COLO829 (cell line): ENCODE measurements at regions not wholly inside any gene's neighbourhood (a gene's known extent, or its start where the extent isn't known, plus 50 kb on each side); places are given as distances from the start of the nearest gene placed in this dataset.

Experiments used
- DNase-seq: peaks from one replicate; pipeline ENCODE4 v3.0.0; 2012; ENCODE audit warnings: low spot score

- no peak for DNase-seq
These were observed 161.7 kb downstream of the PLPP3 start for GRCh38 chr1:56417646-56418045.

- DNase-seq = peak; percentile 17
These were observed 162.9 kb downstream of the PLPP3 start for GRCh38 chr1:56416495-56416894.

- no peak for DNase-seq
These were observed 163.6 kb downstream of the PLPP3 start for GRCh38 chr1:56415720-56416119.

DNA sequence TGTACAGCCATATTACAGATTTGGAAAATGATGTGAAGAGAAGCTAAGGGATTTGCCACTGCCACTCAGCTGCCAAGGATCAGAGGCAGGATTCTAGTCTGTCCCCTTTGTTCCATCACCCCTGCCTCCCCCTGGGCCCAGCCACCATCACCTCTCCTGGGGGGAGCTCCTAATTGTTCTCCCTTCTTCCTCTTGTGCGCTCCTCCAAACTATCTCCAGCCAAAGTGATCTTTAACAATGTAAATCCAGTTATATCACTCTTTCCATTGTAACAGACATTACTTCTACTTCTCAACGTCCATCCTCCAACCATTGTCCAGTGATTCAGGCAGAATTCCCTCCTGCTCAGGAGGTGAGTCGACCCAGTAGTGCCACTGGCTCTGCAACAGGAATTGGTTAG is 164.1 kb downstream of the PLPP3 start:
- no peak for DNase-seq

DNA sequence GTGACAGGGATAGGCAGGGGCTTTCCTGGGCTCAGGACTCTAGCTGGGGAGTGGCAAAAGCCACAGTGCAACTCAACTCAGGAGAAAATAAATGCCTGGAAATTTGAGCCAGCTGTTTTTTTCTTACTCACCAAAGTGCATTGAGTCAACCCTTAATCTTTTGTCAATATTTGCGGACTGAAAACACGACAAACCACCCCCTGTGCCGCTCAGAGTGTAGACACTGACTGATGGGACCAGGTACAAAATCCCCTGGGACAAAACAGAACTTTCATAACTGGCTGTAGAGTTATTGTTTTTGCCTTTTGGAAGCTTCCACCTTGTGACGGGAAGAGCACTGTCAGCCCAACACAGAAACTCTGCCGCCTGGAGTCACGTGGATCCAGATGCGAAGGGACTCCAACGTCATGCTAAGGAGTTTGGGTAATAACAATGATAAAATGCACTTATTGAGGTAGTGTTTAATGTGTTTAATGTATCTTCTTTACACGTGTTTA is 164.6 kb downstream of the PLPP3 start:
- DNase-seq = no peak

DNA sequence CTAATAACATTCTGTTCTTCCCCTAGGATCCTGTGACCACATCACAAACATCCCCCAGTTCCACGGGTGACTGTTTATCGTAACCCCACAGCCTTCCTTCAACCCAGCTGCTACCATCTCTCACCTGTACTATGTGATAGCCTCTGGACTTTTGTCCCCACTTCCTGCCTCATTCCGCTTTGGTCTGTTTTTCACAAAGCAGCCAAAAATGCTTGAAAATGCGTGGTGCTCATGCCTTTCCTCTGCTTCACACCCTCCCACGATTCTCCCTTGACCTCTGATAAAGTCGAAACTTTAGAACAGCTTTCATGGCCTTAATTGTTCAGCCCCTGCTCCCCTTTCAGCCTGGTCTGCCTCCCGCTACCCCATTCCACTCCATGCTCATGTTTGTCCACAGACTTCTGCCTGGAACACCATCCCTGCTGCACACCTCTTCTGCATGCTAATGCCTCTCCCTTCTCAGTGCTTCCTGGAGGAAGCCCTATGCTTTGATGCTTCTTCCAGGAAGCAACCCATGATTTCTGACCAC is 165.6 kb downstream of the PLPP3 start:
- DNase-seq = no peak

GRCh38 chr1:56411484-56412180 is 167.7 kb downstream of the PLPP3 start:
- no peak for DNase-seq

DNA sequence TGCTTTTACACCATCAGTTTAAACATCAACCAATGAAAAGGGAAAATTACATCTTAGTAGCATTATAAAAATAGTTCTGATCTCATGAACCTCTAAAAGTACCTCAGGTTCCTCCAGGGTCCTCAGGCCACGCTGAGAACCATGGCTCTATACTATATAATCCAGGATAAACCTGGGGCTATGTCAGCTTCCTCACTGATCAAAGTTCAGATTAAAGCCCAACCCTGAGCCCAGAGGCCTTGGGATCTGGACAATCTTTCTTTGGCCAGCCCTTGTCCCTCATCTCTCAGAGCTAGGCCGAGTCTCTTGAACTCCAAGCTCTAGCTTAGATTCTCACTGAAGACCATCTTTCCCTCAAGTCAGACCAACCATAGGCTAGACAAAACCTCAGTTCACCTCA is 168.3 kb downstream of the PLPP3 start:
- DNase-seq = no peak

DNA sequence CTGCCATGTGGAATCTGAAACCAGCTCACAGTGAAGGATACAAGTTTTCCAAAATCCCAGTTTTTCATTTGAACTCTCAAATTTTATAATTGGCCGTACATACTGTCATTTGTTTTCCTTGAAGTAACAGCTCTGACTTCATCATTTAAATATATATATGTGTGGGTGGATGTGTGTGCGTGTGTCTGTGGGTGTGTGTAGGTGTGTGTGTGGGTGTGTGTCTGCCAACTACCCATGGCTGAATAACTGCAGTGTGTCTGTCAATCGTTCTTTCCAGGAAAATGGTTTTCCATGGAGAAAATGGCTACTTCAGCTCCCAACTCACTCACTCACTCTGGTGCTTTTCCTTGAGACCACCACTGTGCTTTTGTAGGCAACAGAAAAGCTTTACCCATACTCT is 169.0 kb downstream of the PLPP3 start:
- DNase-seq = no peak

- no peak for DNase-seq
These were observed 170.2 kb downstream of the PLPP3 start for GRCh38 chr1:56409112-56409691.

- DNase-seq = no peak
These were observed 172.5 kb downstream of the PLPP3 start for GRCh38 chr1:56406821-56407220.

DNA sequence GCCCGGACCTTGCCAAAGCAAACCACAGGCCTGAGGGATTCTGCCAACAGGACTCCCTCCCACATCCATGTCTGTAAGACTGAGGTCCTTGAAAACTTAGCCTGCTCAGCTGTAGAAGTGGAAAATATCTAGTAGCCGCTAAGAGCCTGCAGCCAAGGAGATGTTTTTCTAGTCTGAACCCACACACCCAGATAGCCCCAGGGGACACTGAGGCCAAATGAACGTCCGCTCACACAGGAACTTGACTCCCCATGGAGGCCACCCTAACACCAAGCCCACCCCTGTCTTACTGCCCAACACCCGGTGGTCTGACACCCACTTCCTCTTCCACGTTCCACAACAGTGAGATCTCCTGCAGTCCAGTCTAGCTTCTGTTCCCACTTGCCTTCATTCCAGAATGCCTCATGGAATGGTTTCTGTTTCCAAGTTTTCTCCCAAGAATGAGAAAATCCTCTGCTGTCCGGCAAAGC is 174.8 kb downstream of the PLPP3 start:
- DNase-seq = no peak

DNA sequence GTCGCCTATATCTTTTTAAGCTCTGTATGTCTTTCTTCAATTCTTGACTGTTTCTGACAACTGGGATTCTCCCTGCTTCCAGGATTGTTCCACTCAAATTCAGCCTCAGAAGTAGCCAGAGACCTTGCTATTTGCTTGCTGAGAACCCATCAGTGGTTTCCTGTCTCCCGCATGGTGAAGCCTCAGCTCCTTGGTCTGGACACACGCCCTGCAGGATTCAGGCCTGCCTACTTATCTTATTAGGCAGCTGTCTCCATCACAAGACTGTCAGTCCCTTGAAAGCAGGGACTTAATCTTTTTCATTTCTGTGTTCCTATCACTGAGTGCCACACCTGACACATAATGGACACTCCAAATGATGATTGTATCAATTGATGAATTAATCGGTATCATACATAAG is 175.3 kb downstream of the PLPP3 start:
- no peak for DNase-seq

- DNase-seq = no peak
These were observed 176.0 kb downstream of the PLPP3 start for GRCh38 chr1:56403321-56403720.

- DNase-seq = no peak
These were observed 178.2 kb downstream of the PLPP3 start for GRCh38 chr1:56401191-56401590.

DNA sequence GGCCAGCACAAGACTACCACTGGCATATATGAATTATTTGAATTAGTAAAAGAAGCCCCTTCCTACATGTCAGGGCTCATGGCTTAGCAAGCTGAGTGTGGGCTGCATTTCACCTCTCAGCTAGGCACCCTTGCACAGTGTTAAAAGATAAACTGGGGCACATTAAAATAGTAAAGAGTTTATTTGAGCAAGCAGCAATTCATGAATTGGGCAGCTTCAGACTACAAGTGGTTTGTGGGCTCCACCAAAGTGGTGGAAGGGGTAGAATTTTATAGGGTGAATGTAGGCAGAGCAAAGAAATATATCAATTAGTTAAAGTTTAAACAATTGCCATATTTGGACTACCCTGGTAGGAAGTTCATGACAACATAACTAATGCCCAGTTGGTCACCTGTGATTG is 178.8 kb downstream of the PLPP3 start:
- no peak for DNase-seq

DNA sequence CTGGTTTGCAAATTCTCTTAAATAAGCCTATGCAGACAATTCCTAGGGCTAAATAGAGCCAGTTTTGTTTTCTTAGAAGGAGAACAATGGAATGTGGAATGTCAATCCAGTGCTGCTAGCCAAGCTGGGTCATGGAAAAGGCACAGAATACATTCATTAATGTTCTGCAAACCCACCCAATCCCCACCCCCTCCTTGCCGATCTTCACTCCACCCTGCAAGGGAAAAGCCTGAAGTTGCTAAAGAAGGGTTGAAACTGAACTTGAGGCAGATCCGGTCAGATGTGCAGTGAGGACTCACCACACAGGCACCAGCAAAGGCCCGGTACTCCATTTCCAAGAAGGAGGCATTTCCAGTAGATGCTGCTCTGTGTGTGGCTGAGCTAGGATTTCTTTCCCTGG is 179.6 kb downstream of the PLPP3 start:
- DNase-seq = no peak

GRCh38 chr1:56399326-56399725 is 180.0 kb downstream of the PLPP3 start:
- DNase-seq = no peak

DNA sequence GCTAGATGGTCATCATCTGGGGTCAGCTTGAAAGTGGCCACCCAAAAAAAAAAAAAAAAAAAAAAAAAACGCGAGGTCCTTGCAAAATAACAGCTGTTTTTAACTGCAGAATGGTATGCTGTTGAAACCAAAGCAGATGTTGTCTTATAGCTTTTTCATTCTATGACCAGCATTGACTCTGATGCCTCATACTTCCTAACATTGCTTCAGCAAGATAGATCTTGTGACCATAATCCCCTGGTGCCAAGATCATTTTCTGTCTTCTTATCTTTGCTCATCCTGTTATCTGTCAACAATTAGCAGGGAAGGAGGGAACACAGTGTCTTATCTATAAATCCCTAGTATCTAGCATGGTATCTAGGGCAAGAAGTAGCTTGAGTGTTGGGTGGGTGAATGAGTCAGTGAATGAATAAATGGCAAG is 181.5 kb downstream of the PLPP3 start:
- DNase-seq = no peak

DNA sequence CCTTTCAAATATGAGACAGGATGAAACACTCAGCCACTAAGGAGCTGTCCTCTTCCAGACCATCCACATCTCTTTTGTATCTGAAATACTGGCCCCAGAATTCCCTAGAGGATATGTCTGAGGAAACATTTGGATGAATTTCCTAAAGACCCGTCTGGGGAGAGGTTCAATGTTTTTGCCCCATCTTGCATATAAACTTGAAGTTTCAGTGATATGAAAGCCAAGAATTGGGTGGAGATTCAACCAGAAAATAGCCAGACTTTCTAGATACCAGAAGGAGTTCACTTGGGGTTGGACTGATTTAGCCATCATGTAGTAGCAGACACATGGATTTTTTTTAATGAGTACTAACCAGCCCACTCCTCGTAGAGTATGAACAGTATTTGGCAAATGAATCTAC is 182.0 kb downstream of the PLPP3 start:
- no peak for DNase-seq

DNA sequence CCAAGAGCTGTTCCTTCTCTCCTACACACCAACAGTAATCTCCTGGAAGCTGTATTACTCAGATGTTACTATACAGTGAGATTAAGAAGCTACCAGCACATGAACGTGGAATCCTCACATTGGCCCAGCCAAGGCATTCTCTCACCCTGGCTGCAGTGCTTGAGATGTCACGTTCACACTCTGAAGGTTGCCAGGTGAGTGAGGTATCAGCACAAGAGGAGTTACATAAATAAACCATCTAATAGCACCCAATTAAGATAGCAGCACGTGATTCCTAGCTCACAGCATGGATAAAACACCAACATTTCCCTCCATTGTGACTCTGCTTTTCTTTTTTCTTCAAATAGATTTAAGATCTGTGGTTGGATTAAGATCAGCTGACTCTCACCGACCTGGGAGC is 182.8 kb downstream of the PLPP3 start:
- DNase-seq = no peak

DNA sequence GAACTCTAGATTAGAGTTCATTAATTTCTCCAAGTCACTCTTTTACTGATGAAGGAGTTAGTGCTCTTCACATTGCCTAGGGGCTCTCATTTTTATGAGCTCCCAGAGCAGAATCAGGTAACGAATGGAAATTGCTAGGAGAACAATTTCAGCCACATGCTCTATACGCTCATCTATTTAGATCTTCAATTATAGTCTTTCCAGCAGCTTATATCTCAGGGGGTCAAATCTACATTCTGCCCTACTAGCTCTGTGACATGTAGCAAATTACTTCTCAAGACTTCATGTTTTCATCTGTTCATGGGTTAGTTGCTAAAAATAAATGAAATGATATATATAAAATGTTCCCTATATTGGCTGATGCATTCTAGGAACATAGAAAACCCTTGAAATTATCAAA is 183.6 kb downstream of the PLPP3 start:
- DNase-seq = no peak

- no peak for DNase-seq
These were observed 185.1 kb downstream of the PLPP3 start for GRCh38 chr1:56394298-56394697.
